H1 (cell line): ENCODE measurements at regions not wholly inside any gene's neighbourhood (a gene's known extent, or its start where the extent isn't known, plus 50 kb on each side); places are given as distances from the start of the nearest gene placed in this dataset.

ENCODE experiments used
- CTCF ChIA-PET: fragments of 300-600 bp; sonication (Branson Sonifier 250); formaldehyde crosslinking; loops from one replicate; lab custom pipeline; 2021; ENCODE audit not compliant: partially characterized antibody; lab: Charles Lee
- POLR2A ChIA-PET: fragments of 300-600 bp; sonication (Branson Sonifier 250); formaldehyde crosslinking; loops from one replicate; lab custom pipeline; 2021; ENCODE audit warnings: inconsistent platforms; ENCODE audit not compliant: partially characterized antibody; lab: Charles Lee
- DNase-seq, 2 experiments: peaks; one replicate each; pipeline versions ENCODE4 v3.0.0 to v3.0.0-alpha.2; 2010 to 2022; ENCODE audit warnings: low spot score in 2 of 2, low read depth in 1 of 2, mixed read lengths in 1 of 2
- FAIRE-seq: peaks from 2 replicates; lab custom pipeline; 2011; peaks lifted over from hg19 to GRCh38; lab: Jason Lieb, UNC
- H2AFZ ChIP-seq: 2 replicates; pipeline ENCODE4 v1.8.1; 2012; ENCODE audit warnings: low read length, inconsistent platforms
- H2AK5ac ChIP-seq: 2 replicates; pipeline ENCODE4 v1.6.1; 2013; ENCODE audit warnings: low read depth, low read length
- H2BK120ac ChIP-seq: replicated peaks from 2 replicates; pipeline ENCODE3; 2013; ENCODE audit warnings: low read depth, low read length, inconsistent platforms
- H2BK12ac ChIP-seq: 2 replicates; pipeline ENCODE4 v1.6.1; 2013; ENCODE audit warnings: low read depth, low read length
- H2BK15ac ChIP-seq: 2 replicates; pipeline ENCODE4 v1.6.1; 2013; ENCODE audit warnings: low read length
- H2BK20ac ChIP-seq: 2 replicates; pipeline ENCODE4 v1.6.1; 2013; ENCODE audit warnings: low read length
- H2BK5ac ChIP-seq: 2 replicates; pipeline ENCODE4 v1.6.1; 2013; ENCODE audit warnings: low read depth, low read length
- H3K14ac ChIP-seq: 2 replicates; pipeline ENCODE4 v1.6.1; 2013; ENCODE audit warnings: inconsistent platforms; ENCODE audit not compliant: insufficient read length
- H3K18ac ChIP-seq: 2 replicates; pipeline ENCODE4 v1.6.1; 2013; ENCODE audit warnings: low read length; ENCODE audit errors: extremely low read depth
- H3K23ac ChIP-seq: 2 replicates; pipeline ENCODE4 v1.6.1; 2013; ENCODE audit warnings: inconsistent platforms; ENCODE audit not compliant: insufficient read length
- H3K23me2 ChIP-seq: 2 replicates; pipeline ENCODE4 v1.6.1; 2013; ENCODE audit warnings: low read depth, low read length
- H3K27ac ChIP-seq: 2 replicates; pipeline ENCODE4 v1.6.1; 2011; ENCODE audit warnings: low read depth, low read length, inconsistent platforms
- H3K27me3 ChIP-seq, 4 experiments: replicated peaks in 1 of 4; 1 replicate in 1 of 4; 2 replicates in 3 of 4; pipeline versions ENCODE4 v1.6.1 to v1.8.1; 2011 to 2013; ENCODE audit warnings: low read length in 3 of 4, mild to moderate bottlenecking in 3 of 4, inconsistent platforms in 2 of 4, mixed read lengths in 2 of 4, moderate library complexity in 1 of 4; ENCODE audit not compliant: control insufficient read depth in 3 of 4, insufficient read depth in 3 of 4; ENCODE audit errors: extremely low read depth in 1 of 4
- H3K36me3 ChIP-seq, 4 experiments: 2 replicates each; pipeline versions ENCODE4 v1.6.1 to v1.8.1; 2011 to 2013; ENCODE audit warnings: mild to moderate bottlenecking in 4 of 4, low read length in 3 of 4, moderate library complexity in 2 of 4, control low read depth in 1 of 4, inconsistent platforms in 1 of 4; ENCODE audit not compliant: insufficient read depth in 4 of 4, control insufficient read depth in 2 of 4
- H3K4ac ChIP-seq: replicated peaks from 2 replicates; pipeline ENCODE3; 2013; ENCODE audit warnings: low read length, low read depth, mixed read lengths, inconsistent platforms; ENCODE audit not compliant: insufficient read length
- H3K4me1 ChIP-seq, 4 experiments: replicated peaks in 1 of 4; 1 replicate in 1 of 4; 2 replicates in 3 of 4; pipeline versions ENCODE4 v1.6.1 to v1.8.1; 2011 to 2013; ENCODE audit warnings: low read length in 3 of 4, inconsistent platforms in 2 of 4, mixed read lengths in 1 of 4; ENCODE audit not compliant: insufficient read depth in 4 of 4, control insufficient read depth in 3 of 4
- H3K4me2 ChIP-seq, 2 experiments: 2 replicates each; pipeline versions ENCODE4 v1.6.1 to v1.8.1; 2011 to 2013; ENCODE audit warnings: low read depth in 2 of 2, low read length in 2 of 2, control low read depth in 1 of 2, inconsistent platforms in 1 of 2, mild to moderate bottlenecking in 1 of 2; ENCODE audit not compliant: insufficient read depth in 1 of 2
- H3K4me3 ChIP-seq, 4 experiments: fragments of 200-600, 300-600 bp in 1 of 4; sonication (generic), shearing (Covaris generic), sonication (Bioruptor Twin) in 1 of 4; 2 replicates each; pipeline versions ENCODE4 v1.5.1 to v1.8.1; 2011 to 2016; ENCODE audit warnings: low read length in 4 of 4, low read depth in 3 of 4, control low read depth in 2 of 4, inconsistent platforms in 2 of 4, mild to moderate bottlenecking in 2 of 4, mixed read lengths in 1 of 4, moderate library complexity in 1 of 4; ENCODE audit not compliant: insufficient read depth in 2 of 4; ENCODE audit errors: extremely low read depth in 1 of 4
- H3K56ac ChIP-seq: replicated peaks from 2 replicates; pipeline ENCODE3; 2013; ENCODE audit warnings: low read depth, mild to moderate bottlenecking, mixed read lengths, low read length, inconsistent platforms; ENCODE audit not compliant: insufficient read length
- H3K79me1 ChIP-seq: 2 replicates; pipeline ENCODE4 v1.6.1; 2013; ENCODE audit warnings: low read depth, low read length, control low read depth
- H3K79me2 ChIP-seq, 2 experiments: 2 replicates each; pipeline versions ENCODE4 v1.6.1 to v1.8.1; 2012 to 2013; ENCODE audit warnings: low read length in 2 of 2, mild to moderate bottlenecking in 2 of 2, inconsistent platforms in 1 of 2; ENCODE audit not compliant: insufficient read depth in 2 of 2, control insufficient read depth in 1 of 2
- H3K9ac ChIP-seq, 4 experiments: replicated peaks in 1 of 4; 1 replicate in 1 of 4; 2 replicates in 3 of 4; pipeline versions ENCODE4 v1.6.1 to v1.8.1; 2011 to 2013; ENCODE audit warnings: low read depth in 3 of 4, low read length in 3 of 4, control low read depth in 2 of 4, mild to moderate bottlenecking in 2 of 4, moderate library complexity in 2 of 4, inconsistent platforms in 1 of 4; ENCODE audit errors: extremely low read depth in 1 of 4
- H3K9me3 ChIP-seq, 2 experiments: 2 replicates each; pipeline versions ENCODE4 v1.6.1 to v1.8.1; 2012 to 2013; ENCODE audit warnings: mild to moderate bottlenecking in 2 of 2, moderate library complexity in 2 of 2, control low read depth in 1 of 2, inconsistent platforms in 1 of 2, low read depth in 1 of 2, low read length in 1 of 2, mixed read lengths in 1 of 2; ENCODE audit not compliant: insufficient read depth in 2 of 2
- H4K20me1 ChIP-seq, 2 experiments: replicated peaks in 1 of 2; 2 replicates each; pipeline versions ENCODE3 to v1.8.1; 2011 to 2013; ENCODE audit warnings: inconsistent platforms in 2 of 2, low read length in 2 of 2, mild to moderate bottlenecking in 1 of 2; ENCODE audit not compliant: insufficient read depth in 2 of 2, control insufficient read depth in 1 of 2
- H4K5ac ChIP-seq: 2 replicates; pipeline ENCODE4 v1.6.1; 2013; ENCODE audit warnings: low read length, low read depth, mixed read lengths, inconsistent platforms; ENCODE audit not compliant: insufficient read length
- H4K8ac ChIP-seq: 2 replicates; pipeline ENCODE4 v1.8.0; 2013; ENCODE audit warnings: mild to moderate bottlenecking, moderate library complexity, low read length, inconsistent platforms; ENCODE audit not compliant: insufficient read depth; ENCODE audit errors: extremely low read depth
- H4K91ac ChIP-seq: replicated peaks from 2 replicates; pipeline ENCODE3; 2013; ENCODE audit warnings: low read length, mixed read lengths, inconsistent platforms; ENCODE audit not compliant: insufficient read length
- BRCA1 ChIP-seq: IDR thresholded peaks from 2 replicates; pipeline ENCODE4 v1.6.1; 2012; ENCODE audit warnings: low read depth, low read length, improper control_type of control experiment
- CHD2 ChIP-seq: IDR thresholded peaks from 2 replicates; pipeline ENCODE4 v1.6.1; 2012; ENCODE audit warnings: low read length, improper control_type of control experiment
- CREB1 ChIP-seq: IDR thresholded peaks from 2 replicates; pipeline ENCODE4 v1.6.1; 2012; ENCODE audit warnings: inconsistent platforms
- CTBP2 ChIP-seq: IDR thresholded peaks from 2 replicates; pipeline ENCODE4 v1.7.0; 2011; ENCODE audit warnings: borderline replicate concordance, mild to moderate bottlenecking, moderate library complexity, mixed read lengths, low read length; ENCODE audit not compliant: insufficient read depth, insufficient read length
- EZH2 ChIP-seq: fragments of 200-600 bp; sonication (generic); IDR thresholded peaks from 2 replicates; pipeline ENCODE4 v1.7.1; 2012; ENCODE audit warnings: low read depth, mild to moderate bottlenecking, moderate library complexity, low read length, inconsistent platforms; ENCODE audit not compliant: severe bottlenecking
- KDM4A ChIP-seq: IDR thresholded peaks from one replicate; pipeline ENCODE4 v1.7.1; 2012; ENCODE audit warnings: low read depth, mild to moderate bottlenecking, moderate library complexity, low read length, inconsistent platforms; ENCODE audit not compliant: severe bottlenecking
- POU5F1 ChIP-seq: IDR thresholded peaks from 2 replicates; pipeline ENCODE4 v1.6.1; 2011; ENCODE audit warnings: low read depth, mild to moderate bottlenecking, low read length, moderate library complexity
- SAP30 ChIP-seq: fragments of 300-600 bp; sonication (generic); IDR thresholded peaks from 2 replicates; pipeline ENCODE4 v1.7.1; 2012; ENCODE audit warnings: low read length, moderate library complexity, mild to moderate bottlenecking, inconsistent platforms; ENCODE audit not compliant: insufficient read depth, insufficient replicate concordance
- SP2 ChIP-seq: IDR thresholded peaks from 2 replicates; pipeline ENCODE4 v1.6.1; 2012; ENCODE audit warnings: mild to moderate bottlenecking, low read length, inconsistent platforms
- SP4 ChIP-seq: IDR thresholded peaks from 2 replicates; pipeline ENCODE4 v1.6.1; 2012; ENCODE audit warnings: low read length, inconsistent platforms
- TAF1 ChIP-seq: IDR thresholded peaks from 2 replicates; pipeline ENCODE4 v1.6.1; 2011; ENCODE audit warnings: mild to moderate bottlenecking, low read depth, low read length
- YY1 ChIP-seq: IDR thresholded peaks from 2 replicates; pipeline ENCODE4 v1.6.1; 2011; ENCODE audit warnings: low read depth, mild to moderate bottlenecking, low read length
- WGBS, 2 experiments: shearing (Covaris generic) in 1 of 2; methylation state at CpG; one replicate each; pipeline versions ENCODE4 v1.1.6 to v1.1.7; 2013 to 2015; ENCODE audit warnings: low lambda C conversion rate in 2 of 2, mixed read lengths in 2 of 2, inconsistent platforms in 1 of 2, low coverage in 1 of 2, missing lambda C conversion rate in 1 of 2; ENCODE audit not compliant: insufficient replicate concordance in 2 of 2, insufficient coverage in 1 of 2, insufficient read length in 1 of 2; ENCODE audit errors: extremely low coverage in 1 of 2, missing lambda C conversion rate in 1 of 2; 5-methylcytosine and 5-hydroxymethylcytosine counted together
- TF ChIP-seq, protein P1 (sequence below): IDR thresholded peaks from 2 replicates; pipeline ENCODE4 v1.6.1; 2012; ENCODE audit warnings: low read length, inconsistent platforms

DNA sequence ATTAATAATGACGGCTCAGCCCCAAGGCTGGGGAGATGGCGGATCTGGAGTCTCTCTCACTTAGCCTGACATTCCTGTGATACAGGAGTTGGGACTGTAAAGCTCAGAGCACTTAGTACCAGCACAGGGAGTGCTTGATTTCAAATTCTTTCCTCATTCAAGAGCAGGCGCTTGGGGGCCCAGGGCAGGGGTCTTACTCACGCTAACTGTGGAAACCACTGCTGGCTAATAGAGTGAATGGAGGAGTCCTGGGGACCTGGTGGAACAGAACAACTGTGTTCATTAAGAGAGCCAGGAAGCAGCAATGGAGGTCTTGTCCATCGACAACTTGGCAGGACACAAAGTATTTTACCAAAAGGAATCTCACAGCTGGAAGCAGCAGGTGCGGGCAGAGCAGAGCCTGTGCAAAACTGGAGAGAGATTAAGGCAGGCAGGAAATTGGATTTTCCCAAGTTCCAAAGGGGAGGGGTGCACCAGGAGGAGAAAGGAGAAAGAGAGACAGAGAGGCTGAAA is 358.9 kb downstream of the TNS1 start:
- WGBS, 2 experiments, result 81% methylated on average over 6 of the region's 6 CpGs; no CpG with 5 or more reads in 1 of the 2 experiments
- H4K20me1 ChIP-seq, result no peaks in the 10 kb centered on the region
- H2BK12ac ChIP-seq, result no peak overlapping the region
- H3K79me1 ChIP-seq, result no peaks in the 10 kb centered on the region
- H2BK5ac ChIP-seq, result no peak overlapping the region
- no peaks in the 10 kb centered on the region for H3K36me3 ChIP-seq
- CTCF ChIA-PET, result interaction anchor here (0.6 to 3.1 kb wide), 6 partner anchors 7 to 836 kb away, joined by 3 to 23 read pairs (median 5); no protein-coding TSS in a partner anchor
- H3K4ac ChIP-seq, result no peak overlapping the region
- H3K18ac ChIP-seq, result no peak overlapping the region
- POLR2A ChIA-PET, result interaction anchor here (1.3 kb wide), 1 partner anchor 12 kb away, joined by 3 read pairs; no protein-coding TSS in a partner anchor
- H3K4me1 ChIP-seq, result no peaks in the 10 kb centered on the region; a peak in 2 of 7 replicates
- H3K4me2 ChIP-seq, result no peak overlapping the region
- no peak overlapping the region for H3K56ac ChIP-seq
- no peak overlapping the region for H3K23ac ChIP-seq
- no peak overlapping the region for H2BK120ac ChIP-seq
- H4K8ac ChIP-seq, result no peak overlapping the region
- H2AK5ac ChIP-seq, result no peak overlapping the region
- no peak overlapping the region for H4K5ac ChIP-seq
- H3K27ac ChIP-seq, result no peak overlapping the region
- H4K91ac ChIP-seq, result no peak overlapping the region
- H3K9ac ChIP-seq, result no peak overlapping the region
- no peak for DNase-seq
- H3K23me2 ChIP-seq, result no peaks in the 10 kb centered on the region
- no peaks in the 10 kb centered on the region for H3K9me3 ChIP-seq
- H3K27me3 ChIP-seq, result no peaks in the 10 kb centered on the region; a peak in 1 of 7 replicates
- no peak overlapping the region for H2BK20ac ChIP-seq
- no peak overlapping the region for H3K4me3 ChIP-seq
- H2AFZ ChIP-seq, result no peak overlapping the region
- H3K14ac ChIP-seq, result no peak overlapping the region
- FAIRE-seq, result no peak
- H2BK15ac ChIP-seq, result no peak overlapping the region
- H3K79me2 ChIP-seq, result no peaks in the 10 kb centered on the region
- TF ChIP-seq POU5F1 (no peak), SAP30 (no peak), KDM4A (no peak), YY1 (no peak), EZH2 (no peak), TAF1 (no peak), CREB1 (no peak), SP2 (no peak), CTBP2 (no peak), CHD2 (no peak), BRCA1 (no peak), SP4 (no peak)
- TF ChIP-seq, protein P1, sequence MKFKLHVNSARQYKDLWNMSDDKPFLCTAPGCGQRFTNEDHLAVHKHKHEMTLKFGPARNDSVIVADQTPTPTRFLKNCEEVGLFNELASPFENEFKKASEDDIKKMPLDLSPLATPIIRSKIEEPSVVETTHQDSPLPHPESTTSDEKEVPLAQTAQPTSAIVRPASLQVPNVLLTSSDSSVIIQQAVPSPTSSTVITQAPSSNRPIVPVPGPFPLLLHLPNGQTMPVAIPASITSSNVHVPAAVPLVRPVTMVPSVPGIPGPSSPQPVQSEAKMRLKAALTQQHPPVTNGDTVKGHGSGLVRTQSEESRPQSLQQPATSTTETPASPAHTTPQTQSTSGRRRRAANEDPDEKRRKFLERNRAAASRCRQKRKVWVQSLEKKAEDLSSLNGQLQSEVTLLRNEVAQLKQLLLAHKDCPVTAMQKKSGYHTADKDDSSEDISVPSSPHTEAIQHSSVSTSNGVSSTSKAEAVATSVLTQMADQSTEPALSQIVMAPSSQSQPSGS, result no peak
